Mesenchymal stem cell (in vitro differentiated cells and primary cell): ENCODE measurements at regions not wholly inside any gene's neighbourhood (a gene's known extent, or its start where the extent isn't known, plus 50 kb on each side); places are given as distances from the start of the nearest gene placed in this dataset.

ENCODE experiments used
- DNase-seq: peaks from one replicate; pipeline ENCODE4 v3.0.0-alpha.2; 2013
- H2AFZ ChIP-seq: one replicate; pipeline ENCODE4 v1.6.1; 2013; ENCODE audit warnings: low read depth, mild to moderate bottlenecking, control low read depth, inconsistent platforms, low read length, moderate library complexity
- H2AK5ac ChIP-seq: 2 replicates; pipeline ENCODE4 v1.6.1; 2013; ENCODE audit warnings: low read length, moderate library complexity, mild to moderate bottlenecking, inconsistent platforms; ENCODE audit not compliant: severe bottlenecking
- H2BK120ac ChIP-seq: one replicate; pipeline ENCODE4 v1.6.1; 2013; ENCODE audit warnings: low read depth, mild to moderate bottlenecking, inconsistent platforms, low read length, moderate library complexity
- H2BK12ac ChIP-seq, 2 experiments: one replicate each; pipeline ENCODE4 v1.6.1; 2013; ENCODE audit warnings: inconsistent platforms in 2 of 2, low read length in 2 of 2, mild to moderate bottlenecking in 2 of 2, moderate library complexity in 2 of 2, control low read depth in 1 of 2
- H2BK15ac ChIP-seq: one replicate; pipeline ENCODE4 v1.6.1; 2013; ENCODE audit warnings: mild to moderate bottlenecking, low read depth, inconsistent platforms; ENCODE audit not compliant: poor library complexity, severe bottlenecking
- H2BK5ac ChIP-seq: 2 replicates; pipeline ENCODE4 v1.6.1; 2013; ENCODE audit warnings: low read depth, mild to moderate bottlenecking, low read length, control low read depth, inconsistent platforms; ENCODE audit not compliant: poor library complexity, severe bottlenecking
- H3K14ac ChIP-seq, 2 experiments: one replicate each; pipeline ENCODE4 v1.6.1; 2013; ENCODE audit warnings: inconsistent platforms in 2 of 2, low read length in 2 of 2, control low read depth in 1 of 2, mild to moderate bottlenecking in 1 of 2, moderate library complexity in 1 of 2
- H3K18ac ChIP-seq, 2 experiments: one replicate each; pipeline ENCODE4 v1.6.1; 2013; ENCODE audit warnings: inconsistent platforms in 2 of 2, low read length in 2 of 2, control low read depth in 1 of 2, low read depth in 1 of 2, mild to moderate bottlenecking in 1 of 2
- H3K23ac ChIP-seq, 2 experiments: one replicate each; pipeline ENCODE4 v1.6.1; 2013; ENCODE audit warnings: inconsistent platforms in 2 of 2, low read length in 2 of 2, mild to moderate bottlenecking in 2 of 2, moderate library complexity in 2 of 2, control low read depth in 1 of 2
- H3K27ac ChIP-seq: 2 replicates; pipeline ENCODE4 v1.5.1; 2013; ENCODE audit warnings: mild to moderate bottlenecking, moderate library complexity, low read length, control low read depth, inconsistent platforms; ENCODE audit not compliant: poor library complexity, severe bottlenecking
- H3K27me3 ChIP-seq, 2 experiments: 2 replicates each; pipeline versions ENCODE4 v1.6.1 to v1.7.0; 2013; ENCODE audit warnings: low read length in 2 of 2, mild to moderate bottlenecking in 2 of 2, moderate library complexity in 2 of 2, control low read depth in 1 of 2, inconsistent platforms in 1 of 2; ENCODE audit not compliant: control insufficient read depth in 1 of 2, insufficient read depth in 1 of 2
- H3K36me3 ChIP-seq, 2 experiments: 2 replicates each; pipeline versions ENCODE4 v1.6.1 to v1.7.0; 2013; ENCODE audit warnings: low read length in 2 of 2, control low read depth in 1 of 2, inconsistent platforms in 1 of 2, low read depth in 1 of 2, mild to moderate bottlenecking in 1 of 2; ENCODE audit not compliant: insufficient read depth in 2 of 2, control insufficient read depth in 1 of 2
- H3K4ac ChIP-seq, 2 experiments: one replicate each; pipeline ENCODE4 v1.6.1; 2013; ENCODE audit warnings: inconsistent platforms in 2 of 2, low read length in 2 of 2, mild to moderate bottlenecking in 2 of 2, moderate library complexity in 2 of 2, control low read depth in 1 of 2, low read depth in 1 of 2
- H3K4me1 ChIP-seq: 2 replicates; pipeline ENCODE4 v1.6.1; 2013; ENCODE audit warnings: low read depth, low read length, control low read depth; ENCODE audit not compliant: control insufficient read depth, insufficient read depth
- H3K4me2 ChIP-seq: 2 replicates; pipeline ENCODE4 v1.6.1; 2013; ENCODE audit warnings: low read length, mild to moderate bottlenecking, inconsistent platforms; ENCODE audit not compliant: poor library complexity, severe bottlenecking
- H3K4me3 ChIP-seq, 2 experiments: 2 replicates each; pipeline versions ENCODE4 v1.5.1 to v1.7.0; 2013; ENCODE audit warnings: low read length in 2 of 2, mild to moderate bottlenecking in 2 of 2, control low read depth in 1 of 2, low read depth in 1 of 2; ENCODE audit not compliant: insufficient read depth in 1 of 2
- H3K79me1 ChIP-seq: replicated peaks from 2 replicates; pipeline ENCODE4 v1.6.1; 2013; ENCODE audit warnings: mild to moderate bottlenecking, control low read depth, low read length, inconsistent platforms; ENCODE audit not compliant: poor library complexity, severe bottlenecking
- H3K9ac ChIP-seq: 2 replicates; pipeline ENCODE4 v1.7.0; 2013; ENCODE audit warnings: mild to moderate bottlenecking, low read length, moderate library complexity
- H3K9me3 ChIP-seq: 2 replicates; pipeline ENCODE4 v1.7.0; 2013; ENCODE audit warnings: mild to moderate bottlenecking, low read length; ENCODE audit not compliant: control insufficient read depth
- H4K8ac ChIP-seq: one replicate; pipeline ENCODE4 v1.6.1; 2013; ENCODE audit warnings: inconsistent platforms, mild to moderate bottlenecking, low read length, moderate library complexity
- H4K91ac ChIP-seq: one replicate; pipeline ENCODE4 v1.6.1; 2013; ENCODE audit warnings: mild to moderate bottlenecking, low read length, inconsistent platforms
- WGBS: methylation state at CpG from one replicate; pipeline ENCODE4 v1.1.7; 2013; ENCODE audit warnings: mixed read lengths; 5-methylcytosine and 5-hydroxymethylcytosine counted together

DNA sequence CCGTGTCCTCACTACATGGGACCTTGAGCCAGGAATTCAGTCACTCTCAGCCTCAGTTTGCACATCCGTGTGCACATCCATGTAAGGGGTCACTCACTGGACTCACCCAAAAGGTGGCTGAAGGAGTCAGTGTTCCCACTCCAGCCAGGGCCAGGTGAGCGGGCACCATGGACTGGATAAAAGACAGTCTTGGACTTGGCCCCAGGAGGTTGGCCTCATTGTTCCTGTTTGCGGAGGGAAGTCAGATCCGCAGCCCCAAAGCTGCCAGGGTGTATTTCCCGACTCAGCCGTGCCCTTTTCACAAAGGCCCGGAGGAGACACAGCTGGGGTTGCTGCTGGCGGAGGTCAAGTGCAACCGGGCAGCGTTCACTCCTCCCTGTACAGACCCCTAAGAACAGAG, 170.7 kb upstream of the MYL2 start:
- Histone ChIP-seq H3K23ac (no peak overlapping the region), H2BK120ac (no peak overlapping the region), H3K4me2 (no peak overlapping the region), H2BK15ac (no peak overlapping the region), H3K9ac (no peak overlapping the region), H3K14ac (no peak overlapping the region), H3K4me3 (no peak overlapping the region), H2AFZ (no peak overlapping the region), H2BK5ac (no peak overlapping the region), H2BK12ac (no peak overlapping the region), H3K18ac (no peak overlapping the region), H3K4ac (no peak overlapping the region), H4K8ac (no peak overlapping the region), H3K4me1 (no peaks in the 10 kb centered on the region), H3K27me3 (peaks cover 31 to 61% of the 10 kb centered on the region in 2 experiments), H3K9me3 (no peaks in the 10 kb centered on the region), H3K27ac (no peak overlapping the region), H2AK5ac (no peak overlapping the region), H3K36me3 (no peaks in the 10 kb centered on the region), H4K91ac (no peak overlapping the region), H3K79me1 (no peaks in the 10 kb centered on the region)
- DNase-seq, result no peak
- 91% methylated on average over 11 of the region's 11 CpGs for WGBS

DNA sequence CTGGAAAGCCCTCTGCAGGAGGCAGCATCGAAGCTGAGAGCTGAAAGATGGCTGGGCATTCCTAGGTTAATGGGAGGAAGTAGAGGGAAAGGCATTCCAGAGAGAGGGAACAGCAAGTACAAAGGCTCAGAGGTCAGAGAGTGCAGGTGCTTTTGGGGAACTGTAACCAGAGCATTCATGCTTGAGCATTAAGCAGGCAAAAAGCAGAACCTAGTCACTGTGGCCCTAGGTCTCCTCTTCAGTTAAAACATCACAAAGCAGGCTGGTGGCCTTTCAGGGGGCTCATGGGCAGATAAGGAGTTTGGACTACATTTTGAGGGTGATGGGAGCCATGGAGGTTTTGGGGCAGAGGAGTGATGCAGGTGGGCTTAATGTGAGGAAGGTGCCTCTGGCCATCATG, 169.2 kb upstream of the MYL2 start:
- Histone ChIP-seq H3K9me3 (no peaks in the 10 kb centered on the region), H3K36me3 (no peaks in the 10 kb centered on the region), H3K27ac (no peak overlapping the region), H3K9ac (no peak overlapping the region), H2BK12ac (no peak overlapping the region), H3K79me1 (no peaks in the 10 kb centered on the region), H3K18ac (no peak overlapping the region), H3K14ac (no peak overlapping the region), H4K8ac (no peak overlapping the region), H2BK5ac (no peak overlapping the region), H2BK120ac (no peak overlapping the region), H3K4me2 (no peak overlapping the region), H2AK5ac (no peak overlapping the region), H2BK15ac (no peak overlapping the region), H3K4ac (no peak overlapping the region), H2AFZ (no peak overlapping the region), H3K4me1 (no peaks in the 10 kb centered on the region), H3K4me3 (no peak overlapping the region), H4K91ac (no peak overlapping the region), H3K27me3 (peaks cover 26 to 62% of the 10 kb centered on the region in 2 experiments), H3K23ac (no peak overlapping the region)
- 59% methylated on average over 1 of the region's 1 CpG for WGBS
- DNase-seq, result no peak

DNA sequence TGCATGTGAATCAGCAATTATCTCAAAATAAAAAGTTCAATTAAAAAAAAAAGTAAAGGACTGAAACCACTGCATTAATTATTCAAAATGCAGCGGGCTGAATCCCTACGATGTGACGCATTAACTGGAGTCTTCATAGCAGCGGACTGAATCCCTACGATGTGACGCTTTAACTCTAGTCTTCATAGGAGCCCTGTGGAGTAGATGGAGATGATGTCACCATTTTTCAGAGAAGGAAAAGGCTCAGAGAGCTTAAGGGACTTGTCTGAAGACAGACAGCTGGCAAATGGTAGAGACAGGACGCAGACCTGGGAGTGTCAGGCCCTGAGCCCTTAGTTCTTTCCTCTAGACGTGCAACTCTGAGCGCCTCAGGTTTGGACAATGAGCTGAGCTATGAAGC, 168.0 kb upstream of the MYL2 start:
- whole genome bisulfite sequencing, result 86% methylated on average over 9 of the region's 9 CpGs
- Histone ChIP-seq H2BK120ac (no peak overlapping the region), H2AFZ (no peak overlapping the region), H3K18ac (no peak overlapping the region), H3K27ac (no peak overlapping the region), H3K4me1 (no peaks in the 10 kb centered on the region), H2BK5ac (no peak overlapping the region), H2BK12ac (no peak overlapping the region), H2BK15ac (no peak overlapping the region), H3K79me1 (no peaks in the 10 kb centered on the region), H4K8ac (no peak overlapping the region), H3K9me3 (no peaks in the 10 kb centered on the region), H3K4ac (no peak overlapping the region), H3K9ac (no peak overlapping the region), H2AK5ac (no peak overlapping the region), H3K36me3 (no peaks in the 10 kb centered on the region), H3K4me3 (no peak overlapping the region), H3K4me2 (no peak overlapping the region), H4K91ac (no peak overlapping the region), H3K14ac (no peak overlapping the region), H3K23ac (no peak overlapping the region), H3K27me3 (peaks cover 15 to 61% of the 10 kb centered on the region in 2 experiments)
- no peak for DNase-seq

DNA sequence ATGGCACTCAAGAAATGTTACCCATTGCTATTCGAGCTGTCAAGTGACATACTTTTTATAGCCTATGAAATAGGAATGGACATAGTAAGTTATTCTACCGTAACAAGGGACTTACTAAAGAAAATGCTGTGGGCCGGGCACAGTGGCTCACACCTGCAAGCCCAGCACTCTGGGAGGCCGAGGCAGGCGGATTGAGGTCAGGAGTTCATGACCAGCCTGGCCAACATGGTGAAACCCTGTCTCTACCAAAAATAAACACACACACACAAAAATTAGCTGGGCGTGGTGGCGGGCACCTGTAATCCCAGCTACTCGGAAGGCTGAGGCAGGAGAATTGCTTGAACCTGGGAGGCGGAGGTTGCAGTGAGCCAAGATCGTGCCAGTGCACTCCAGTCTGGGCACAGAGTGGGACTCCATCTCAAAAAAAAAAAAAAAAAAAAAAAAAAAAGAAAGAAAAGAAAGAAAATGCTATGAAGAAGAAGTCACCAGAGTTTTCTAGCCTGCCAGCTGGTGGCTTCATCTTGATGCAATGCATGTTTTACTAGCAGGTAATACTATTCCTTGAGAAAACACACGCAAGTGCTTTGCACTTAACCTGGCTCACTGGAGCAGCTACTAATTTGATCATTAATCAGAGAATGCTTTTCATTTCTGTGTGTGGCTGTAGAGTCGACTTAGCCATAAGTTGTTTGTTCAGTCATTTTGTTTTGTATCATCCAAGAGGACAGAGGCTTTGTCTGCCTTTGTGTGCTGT, 166.7 kb upstream of the MYL2 start:
- Histone ChIP-seq H2BK5ac (no peak overlapping the region), H4K8ac (no peak overlapping the region), H3K79me1 (no peaks in the 10 kb centered on the region), H3K27me3 (peaks cover 23 to 65% of the 10 kb centered on the region in 2 experiments), H2AFZ (no peak overlapping the region), H2BK15ac (no peak overlapping the region), H3K4ac (no peak overlapping the region), H3K36me3 (no peaks in the 10 kb centered on the region), H3K18ac (no peak overlapping the region), H3K23ac (no peak overlapping the region), H3K4me1 (no peaks in the 10 kb centered on the region), H3K4me2 (no peak overlapping the region), H4K91ac (no peak overlapping the region), H3K27ac (no peak overlapping the region), H3K9ac (no peak overlapping the region), H3K4me3 (no peak overlapping the region), H3K14ac (no peak overlapping the region), H2BK120ac (no peak overlapping the region), H2BK12ac (no peak overlapping the region), H2AK5ac (no peak overlapping the region), H3K9me3 (no peaks in the 10 kb centered on the region)
- WGBS, result 86% methylated on average over 10 of the region's 12 CpGs
- no peak for DNase-seq
